ENCODE measurements at regions not wholly inside any gene's neighbourhood (a gene's known extent, or its start where the extent isn't known, plus 50 kb on each side); places are given as distances from the start of the nearest gene placed in this dataset.

- no peak for TF ChIP-seq CTCF (IDR thresholded peaks at IDR 0.05; ENCODE audit: control insufficient read depth, insufficient read depth, low read depth, low read length, missing control alignments)
- DNase-seq (ENCODE audit: low read depth) = no peak
- H3K4me3 ChIP-seq (ENCODE audit: control insufficient read depth, low read depth, low read length) = no peak overlapping the region
Measured at GRCh38 chr1:244218220-244218619, 167.1 kb downstream of the ZBTB18 start.

- DNase-seq (ENCODE audit: low read depth) = no peak
- TF ChIP-seq CTCF (IDR thresholded peaks at IDR 0.05; ENCODE audit: control insufficient read depth, insufficient read depth, low read depth, low read length, missing control alignments) = no peak
- H3K4me3 ChIP-seq (ENCODE audit: control insufficient read depth, low read depth, low read length) = no peak overlapping the region
Measured at GRCh38 chr1:244219149-244219548, 168.1 kb downstream of the ZBTB18 start.

GRCh38 chr1:244219802-244220201 lies 168.7 kb downstream of the ZBTB18 start:
- no peak for TF ChIP-seq CTCF (IDR thresholded peaks at IDR 0.05; ENCODE audit: control insufficient read depth, insufficient read depth, low read depth, low read length, missing control alignments)
- no peak overlapping the region for H3K4me3 ChIP-seq (ENCODE audit: control insufficient read depth, low read depth, low read length)
- DNase-seq (ENCODE audit: low read depth) = no peak

GRCh38 chr1:244220410-244220809 lies 169.3 kb downstream of the ZBTB18 start:
- H3K4me3 ChIP-seq (ENCODE audit: control insufficient read depth, low read depth, low read length) = no peak overlapping the region
- DNase-seq (ENCODE audit: low read depth) = no peak
- no peak for TF ChIP-seq CTCF (IDR thresholded peaks at IDR 0.05; ENCODE audit: control insufficient read depth, insufficient read depth, low read depth, low read length, missing control alignments)

GRCh38 chr1:244221991-244222390 lies 170.9 kb downstream of the ZBTB18 start:
- no peak for DNase-seq (ENCODE audit: low read depth)
- no peak for TF ChIP-seq CTCF (IDR thresholded peaks at IDR 0.05; ENCODE audit: control insufficient read depth, insufficient read depth, low read depth, low read length, missing control alignments)
- no peak overlapping the region for H3K4me3 ChIP-seq (ENCODE audit: control insufficient read depth, low read depth, low read length)

GRCh38 chr1:244224487-244225430 lies 173.7 kb downstream of the ZBTB18 start:
- no peak for DNase-seq (ENCODE audit: low read depth)
- H3K4me3 ChIP-seq (ENCODE audit: control insufficient read depth, low read depth, low read length) = no peak overlapping the region
- no peak for TF ChIP-seq CTCF (IDR thresholded peaks at IDR 0.05; ENCODE audit: control insufficient read depth, insufficient read depth, low read depth, low read length, missing control alignments)
